ENCODE measurements at regions not wholly inside any gene's neighbourhood (a gene's known extent, or its start where the extent isn't known, plus 50 kb on each side); places are given as distances from the start of the nearest gene placed in this dataset.
"Not testable (repeated sequence)": the region's sequence is repeated elsewhere in the genome, so short reads cannot be mapped to it uniquely, and the experiment has no call there.

- Histone ChIP-seq H2AFZ (ENCODE audit: low read length) (no peak overlapping the region), H3K4me3 (ENCODE audit: insufficient read depth, low read length) (no peak overlapping the region)
- no peak for DNase-seq (ENCODE audit: insufficient read length, low spot score, missing footprints)
Measured at GRCh38 chr13:82963226-82964099, 918.8 kb downstream of the SLITRK1 start.

GRCh38 chr13:82962397-82962796, 919.9 kb downstream of the SLITRK1 start:
- Histone ChIP-seq H2AFZ (ENCODE audit: low read length) (no peak overlapping the region), H3K27ac (ENCODE audit: low read depth, low read length) (no peak overlapping the region), H3K4me1 (ENCODE audit: insufficient read depth, low read length) (no peaks in the 10 kb centered on the region), H3K4me2 (ENCODE audit: insufficient read depth, low read length) (no peak overlapping the region), H3K79me2 (ENCODE audit: insufficient read depth, low read length) (no peaks in the 10 kb centered on the region), H4K20me1 (ENCODE audit: insufficient read depth, low read length) (no peaks in the 10 kb centered on the region), H3K9me3 (ENCODE audit: low read depth, low read length) (no peaks in the 10 kb centered on the region), H3K4me3 (ENCODE audit: insufficient read depth, low read length) (no peak overlapping the region), H3K27me3 (ENCODE audit: insufficient read depth, low read length) (no peaks in the 10 kb centered on the region), H3K36me3 (ENCODE audit: insufficient read depth, low read length) (no peaks in the 10 kb centered on the region)
- TF ChIP-seq CTCF (IDR thresholded peaks at IDR 0.05; ENCODE audit: extremely low read depth, low read depth, low read length) = no peak
- no peak for DNase-seq (ENCODE audit: insufficient read length, low spot score, missing footprints)

More at GRCh38 chr13:82963226-82964099, 918.8 kb downstream of the SLITRK1 start:
- Histone ChIP-seq H3K79me2 (ENCODE audit: insufficient read depth, low read length) (no peaks in the 10 kb centered on the region), H3K36me3 (ENCODE audit: insufficient read depth, low read length) (no peaks in the 10 kb centered on the region), H3K27me3 (ENCODE audit: insufficient read depth, low read length) (no peaks in the 10 kb centered on the region), H3K4me2 (ENCODE audit: insufficient read depth, low read length) (no peak overlapping the region), H3K4me1 (ENCODE audit: insufficient read depth, low read length) (no peaks in the 10 kb centered on the region), H3K27ac (ENCODE audit: low read depth, low read length) (no peak overlapping the region), H3K9me3 (ENCODE audit: low read depth, low read length) (no peaks in the 10 kb centered on the region), H4K20me1 (ENCODE audit: insufficient read depth, low read length) (no peaks in the 10 kb centered on the region)
- TF ChIP-seq CTCF (IDR thresholded peaks at IDR 0.05; ENCODE audit: extremely low read depth, low read depth, low read length) = no peak

- Histone ChIP-seq H3K79me2 (ENCODE audit: insufficient read depth, low read length) (no peaks in the 10 kb centered on the region), H3K27ac (ENCODE audit: low read depth, low read length) (no peak overlapping the region), H3K27me3 (ENCODE audit: insufficient read depth, low read length) (no peaks in the 10 kb centered on the region), H3K4me3 (ENCODE audit: insufficient read depth, low read length) (no peak overlapping the region), H3K36me3 (ENCODE audit: insufficient read depth, low read length) (no peaks in the 10 kb centered on the region), H3K4me1 (ENCODE audit: insufficient read depth, low read length) (no peaks in the 10 kb centered on the region), H4K20me1 (ENCODE audit: insufficient read depth, low read length) (no peaks in the 10 kb centered on the region), H3K4me2 (ENCODE audit: insufficient read depth, low read length) (no peak overlapping the region), H3K9me3 (ENCODE audit: low read depth, low read length) (no peaks in the 10 kb centered on the region), H2AFZ (ENCODE audit: low read length) (no peak overlapping the region)
- no peak for TF ChIP-seq CTCF (IDR thresholded peaks at IDR 0.05; ENCODE audit: extremely low read depth, low read depth, low read length)
- no peak for DNase-seq (ENCODE audit: insufficient read length, low spot score, missing footprints)
Measured at GRCh38 chr13:82961757-82962156, 920.5 kb downstream of the SLITRK1 start.

- H3K4me2 ChIP-seq (ENCODE audit: insufficient read depth, low read length) = not testable (repeated sequence)
Measured at GRCh38 chr13:82952336-82952735, 929.9 kb downstream of the SLITRK1 start.

More at GRCh38 chr13:82952336-82952735, 929.9 kb downstream of the SLITRK1 start:
- not testable (repeated sequence) for H3K36me3 ChIP-seq (ENCODE audit: insufficient read depth, low read length); H4K20me1 ChIP-seq (ENCODE audit: insufficient read depth, low read length); H3K4me1 ChIP-seq (ENCODE audit: insufficient read depth, low read length); H3K27me3 ChIP-seq (ENCODE audit: insufficient read depth, low read length); H3K27ac ChIP-seq (ENCODE audit: low read depth, low read length); H3K9me3 ChIP-seq (ENCODE audit: low read depth, low read length); H2AFZ ChIP-seq (ENCODE audit: low read length); DNase-seq (ENCODE audit: insufficient read length, low spot score, missing footprints); H3K79me2 ChIP-seq (ENCODE audit: insufficient read depth, low read length); H3K4me3 ChIP-seq (ENCODE audit: insufficient read depth, low read length)

All from osteoblast (primary cell).